ENCODE measurements at regions not wholly inside any gene's neighbourhood (a gene's known extent, or its start where the extent isn't known, plus 50 kb on each side); places are given as distances from the start of the nearest gene placed in this dataset.

- Histone ChIP-seq H3K9me1 (replicated peaks; ENCODE audit: control insufficient read depth, extremely low read depth, insufficient read depth, low read length) (no peaks in the 10 kb centered on the region), H3K4me3 (replicated peaks in 1 of 3; ENCODE audit: insufficient read depth in 1 of 3, low read depth in 1 of 3, low read length in 3 of 3) (no peak overlapping the region), H4K20me1 (replicated peaks; ENCODE audit: control insufficient read depth, extremely low read depth, insufficient read depth, low read length) (no peaks in the 10 kb centered on the region), H3K27me3 (ENCODE audit: control insufficient read depth in 2 of 2, insufficient read depth in 2 of 2, low read length in 2 of 2) (no peaks in the 10 kb centered on the region), H3K4me2 (ENCODE audit: insufficient read depth, low read length) (no peak overlapping the region), H3K79me2 (ENCODE audit: control insufficient read depth, insufficient read depth, low read length) (no peaks in the 10 kb centered on the region), H3K9me3 (replicated peaks; ENCODE audit: control insufficient read depth, insufficient read depth, low read length) (no peaks in the 10 kb centered on the region), H2AFZ (ENCODE audit: low read depth, low read length) (no peak overlapping the region), H3K9ac (replicated peaks; ENCODE audit: extremely low read depth, insufficient read depth, low read length) (no peak overlapping the region), H3K36me3 (ENCODE audit: control insufficient read depth in 2 of 2, extremely low read depth in 1 of 2, insufficient read depth in 2 of 2, low read length in 2 of 2) (no peaks in the 10 kb centered on the region), H3K27ac (ENCODE audit: insufficient read depth, low read depth, low read length) (no peak overlapping the region), H3K4me1 (ENCODE audit: control insufficient read depth, extremely low read depth, insufficient read depth, low read length) (peaks cover 11% of the 10 kb centered on the region)
- intact Hi-C loops (cut with micrococcal nuclease): loop anchor here (5.0 kb wide), 1 partner anchor 53 kb away; no protein-coding TSS in a partner anchor
- FAIRE-seq: no peak
- dilution Hi-C loops (cut with MboI; ENCODE audit: extremely low pct_ligation_motif_present, low sequenced_read_pairs): no loop called here
- ChIA-PET POLR2A (no interaction called here), CTCF (interaction anchor here (1.5 to 1.6 kb wide), 2 partner anchors 13 to 82 kb away, joined by 4 to 5 read pairs; no protein-coding TSS in a partner anchor)
- BruUV-seq (replicated peaks): no TSS peak
- TF ChIP-seq MAX (IDR thresholded peaks at IDR 0.05; ENCODE audit: insufficient read depth, insufficient read length): no peak
- no peak for TF ChIP-seq CTCF (IDR thresholded peaks at IDR 0.05; ENCODE audit: extremely low read depth in 1 of 2, insufficient read depth in 1 of 2, low read depth in 1 of 2, low read length in 2 of 2)
- TF ChIP-seq GATA2 (IDR thresholded peaks at IDR 0.05; ENCODE audit: insufficient read depth, insufficient read length, low read depth, low read length): no peak
- no peak for DNase-seq (ENCODE audit: low read depth, low spot score)
These were observed 53.2 kb upstream of the FAM3C start for GRCh38 chr7:121449329-121449728.

- Histone ChIP-seq H4K20me1 (replicated peaks; ENCODE audit: control insufficient read depth, extremely low read depth, insufficient read depth, low read length) (no peaks in the 10 kb centered on the region), H3K4me2 (ENCODE audit: insufficient read depth, low read length) (no peak overlapping the region), H3K9ac (replicated peaks; ENCODE audit: extremely low read depth, insufficient read depth, low read length) (no peak overlapping the region), H3K4me3 (replicated peaks in 1 of 3; ENCODE audit: insufficient read depth in 1 of 3, low read depth in 1 of 3, low read length in 3 of 3) (no peak overlapping the region), H3K9me3 (replicated peaks; ENCODE audit: control insufficient read depth, insufficient read depth, low read length) (no peaks in the 10 kb centered on the region), H3K27me3 (ENCODE audit: control insufficient read depth in 2 of 2, insufficient read depth in 2 of 2, low read length in 2 of 2) (no peaks in the 10 kb centered on the region), H2AFZ (ENCODE audit: low read depth, low read length) (no peak overlapping the region), H3K79me2 (ENCODE audit: control insufficient read depth, insufficient read depth, low read length) (no peaks in the 10 kb centered on the region), H3K36me3 (ENCODE audit: control insufficient read depth in 2 of 2, extremely low read depth in 1 of 2, insufficient read depth in 2 of 2, low read length in 2 of 2) (no peaks in the 10 kb centered on the region), H3K4me1 (ENCODE audit: control insufficient read depth, extremely low read depth, insufficient read depth, low read length) (peaks cover 11% of the 10 kb centered on the region), H3K9me1 (replicated peaks; ENCODE audit: control insufficient read depth, extremely low read depth, insufficient read depth, low read length) (no peaks in the 10 kb centered on the region), H3K27ac (ENCODE audit: insufficient read depth, low read depth, low read length) (no peak overlapping the region)
- no peak for DNase-seq (ENCODE audit: low read depth, low spot score)
- dilution Hi-C loops (cut with MboI; ENCODE audit: extremely low pct_ligation_motif_present, low sequenced_read_pairs): no loop called here
- BruUV-seq (replicated peaks): no TSS peak
- POLR2A ChIA-PET: no interaction called here
- intact Hi-C loops (cut with micrococcal nuclease): loop anchor here (1.0 to 5.0 kb wide), 2 partner anchors 10 to 54 kb away; no protein-coding TSS in a partner anchor
- CTCF ChIA-PET: interaction anchor here (1.6 kb wide), 2 partner anchors 81 kb away, joined by 4 to 5 read pairs; no protein-coding TSS in a partner anchor
- FAIRE-seq: no peak
- TF ChIP-seq MAX (IDR thresholded peaks at IDR 0.05; ENCODE audit: insufficient read depth, insufficient read length): no peak
- no peak for TF ChIP-seq GATA2 (IDR thresholded peaks at IDR 0.05; ENCODE audit: insufficient read depth, insufficient read length, low read depth, low read length)
- TF ChIP-seq EZH2 (IDR thresholded peaks at IDR 0.05; ENCODE audit: borderline replicate concordance, low read depth, low read length, severe bottlenecking): no peak
- TF ChIP-seq POLR2A (IDR thresholded peaks at IDR 0.05; ENCODE audit: low read depth, low read length): no peak
- no peak for TF ChIP-seq MYC (IDR thresholded peaks at IDR 0.05; ENCODE audit: low read depth, low read length)
- TF ChIP-seq CTCF (IDR thresholded peaks at IDR 0.05; ENCODE audit: extremely low read depth in 1 of 2, insufficient read depth in 1 of 2, low read depth in 1 of 2, low read length in 2 of 2): no peak
- no peak for TF ChIP-seq FOS (IDR thresholded peaks at IDR 0.05; ENCODE audit: borderline replicate concordance, insufficient read depth, low read length)
- TF ChIP-seq POLR2AphosphoS5 (IDR thresholded peaks at IDR 0.05; ENCODE audit: insufficient read depth, low read depth, low read length): no peak
- no peak for TF ChIP-seq JUN (IDR thresholded peaks at IDR 0.05; ENCODE audit: borderline replicate concordance, insufficient read depth, insufficient read length, low read depth)
These were observed 52.3 kb upstream of the FAM3C start for GRCh38 chr7:121448429-121448828.
